Tibial artery (tissue), 4 donors: ENCODE measurements at regions not wholly inside any gene's neighbourhood (a gene's known extent, or its start where the extent isn't known, plus 50 kb on each side); places are given as distances from the start of the nearest gene placed in this dataset.

Source experiments
- DNase-seq, 2 donors: peaks; one replicate each; pipeline ENCODE4 v3.0.0-alpha.2; 2019
- H3K27ac ChIP-seq, 2 donors: fragments of 200-600 bp; sonication (generic) in 1 of 2; 1 replicate in 1 of 2; 2 replicates in 1 of 2; pipeline ENCODE4 v1.5.1; 2018 to 2019; ENCODE audit warnings: mild to moderate bottlenecking in 1 of 2
- H3K27me3 ChIP-seq, 2 donors: fragments of 200-600 bp; sonication (generic) in 1 of 2; one replicate each; pipeline versions ENCODE4 v1.5.1 to v1.6.0; 2016 to 2019
- H3K36me3 ChIP-seq, 3 donors: fragments of 200-600 bp; sonication (generic) in 2 of 3; one replicate each; pipeline ENCODE4 v1.5.1; 2016 to 2019; ENCODE audit warnings: mild to moderate bottlenecking in 2 of 3
- H3K4me1 ChIP-seq, 4 donors: fragments of 200-600 bp; sonication (generic) in 2 of 4; 1 replicate in 3 of 4; 2 replicates in 1 of 4; pipeline ENCODE4 v1.5.1; 2016 to 2019
- H3K4me3 ChIP-seq, 2 donors: fragments of 200-600 bp; sonication (generic) in 1 of 2; 1 replicate in 1 of 2; 2 replicates in 1 of 2; pipeline ENCODE4 v1.5.1; 2018 to 2019; ENCODE audit warnings: mild to moderate bottlenecking in 2 of 2
- H3K9me3 ChIP-seq, 3 donors: fragments of 200-600 bp; sonication (generic) in 1 of 3; one replicate each; pipeline ENCODE4 v1.5.1; 2016 to 2019
- CTCF ChIP-seq, 2 experiments: fragments of 200-600 bp in 1 of 2; fragments of 450-650 bp in 1 of 2; IDR thresholded peaks; one replicate each; pipeline ENCODE4 v1.5.1; 2017 to 2019; ENCODE audit warnings: antibody characterized with exemption in 2 of 2, mild to moderate bottlenecking in 1 of 2, moderate library complexity in 1 of 2
- intact Hi-C: fragments of 100-400 bp; cut with DNase I; formaldehyde crosslinking; loops from one replicate; pipeline ENCODE4 v1.15.0; 2023; ENCODE audit warnings: low total_unique reads

GRCh38 chr5:110242950-110243349 lies 483.5 kb downstream of the TMEM232 start:
- no peaks in the 10 kb centered on the region for H3K4me1 ChIP-seq
- H3K27ac ChIP-seq, result no peak overlapping the region
- no peak for DNase-seq
- H3K27me3 ChIP-seq, result no peaks in the 10 kb centered on the region
- no peak overlapping the region for H3K4me3 ChIP-seq
- TF ChIP-seq CTCF (IDR thresholded peaks at IDR 0.05), result no peak
- no peaks in the 10 kb centered on the region for H3K9me3 ChIP-seq
- no peaks in the 10 kb centered on the region for H3K36me3 ChIP-seq
- intact Hi-C loops, result no loop called here

- H3K36me3 ChIP-seq, result no peaks in the 10 kb centered on the region
Measured at GRCh38 chr5:110248921-110249320, 477.6 kb downstream of the TMEM232 start.

GRCh38 chr5:110250355-110250754 lies 476.1 kb downstream of the TMEM232 start:
- H3K4me1 ChIP-seq, result peaks cover 0 to 5% (median 0%) of the 10 kb centered on the region in 4 donors
- H3K9me3 ChIP-seq, result no peaks in the 10 kb centered on the region
- DNase-seq, result no peak
- H3K27ac ChIP-seq, result no peak overlapping the region
- no peak for TF ChIP-seq CTCF (IDR thresholded peaks at IDR 0.05)
- H3K36me3 ChIP-seq, result no peaks in the 10 kb centered on the region
- intact Hi-C loops, result no loop called here
- H3K4me3 ChIP-seq, result no peak overlapping the region
- H3K27me3 ChIP-seq, result no peaks in the 10 kb centered on the region

More at GRCh38 chr5:110248921-110249320, 477.6 kb downstream of the TMEM232 start:
- TF ChIP-seq CTCF (IDR thresholded peaks at IDR 0.05), result no peak
- DNase-seq, result no peak
- intact Hi-C loops, result no loop called here
- no peaks in the 10 kb centered on the region for H3K9me3 ChIP-seq
- H3K4me3 ChIP-seq, result no peak overlapping the region
- peaks cover 0 to 5% (median 0%) of the 10 kb centered on the region in 4 donors for H3K4me1 ChIP-seq
- no peaks in the 10 kb centered on the region for H3K27me3 ChIP-seq
- H3K27ac ChIP-seq, result no peak overlapping the region

GRCh38 chr5:110250755-110251154 lies 475.7 kb downstream of the TMEM232 start:
- intact Hi-C loops, result no loop called here

GRCh38 chr5:110251366-110251765 lies 475.1 kb downstream of the TMEM232 start:
- Histone ChIP-seq H3K9me3 (no peaks in the 10 kb centered on the region), H3K27me3 (no peaks in the 10 kb centered on the region)
- intact Hi-C loops, result no loop called here

More at GRCh38 chr5:110250755-110251154, 475.7 kb downstream of the TMEM232 start:
- no peak for DNase-seq
- H3K36me3 ChIP-seq, result no peaks in the 10 kb centered on the region
- H3K4me1 ChIP-seq, result peaks cover 0 to 5% (median 0%) of the 10 kb centered on the region in 4 donors
- no peak overlapping the region for H3K4me3 ChIP-seq
- no peak overlapping the region for H3K27ac ChIP-seq
- no peaks in the 10 kb centered on the region for H3K27me3 ChIP-seq
- H3K9me3 ChIP-seq, result no peaks in the 10 kb centered on the region
- TF ChIP-seq CTCF (IDR thresholded peaks at IDR 0.05), result no peak

More at GRCh38 chr5:110251366-110251765, 475.1 kb downstream of the TMEM232 start:
- no peak overlapping the region for H3K4me3 ChIP-seq
- no peak for TF ChIP-seq CTCF (IDR thresholded peaks at IDR 0.05)
- no peak for DNase-seq
- peaks cover 0 to 5% (median 0%) of the 10 kb centered on the region in 4 donors for H3K4me1 ChIP-seq
- no peaks in the 10 kb centered on the region for H3K36me3 ChIP-seq
- H3K27ac ChIP-seq, result no peak overlapping the region
